ENCODE measurements at regions not wholly inside any gene's neighbourhood (a gene's known extent, or its start where the extent isn't known, plus 50 kb on each side); places are given as distances from the start of the nearest gene placed in this dataset.

- TF ChIP-seq CTCF (IDR thresholded peaks at IDR 0.05; ENCODE audit: extremely low read depth, missing control alignments), result no peak
- DNase-seq (ENCODE audit: low spot score), result no peak
These were observed 174.6 kb upstream of the PLPP4 start for GRCh38 chr10:120282421-120282820.

GRCh38 chr10:120282846-120283492 lies 174.1 kb upstream of the PLPP4 start:
- DNase-seq (ENCODE audit: low spot score), result no peak
- TF ChIP-seq CTCF (IDR thresholded peaks at IDR 0.05; ENCODE audit: extremely low read depth, missing control alignments), result no peak

GRCh38 chr10:120285408-120285807 lies 171.6 kb upstream of the PLPP4 start:
- no peak for DNase-seq (ENCODE audit: low spot score)
- no peak for TF ChIP-seq CTCF (IDR thresholded peaks at IDR 0.05; ENCODE audit: extremely low read depth, missing control alignments)

- TF ChIP-seq CTCF (IDR thresholded peaks at IDR 0.05; ENCODE audit: extremely low read depth, missing control alignments), result no peak
These were observed 170.7 kb upstream of the PLPP4 start for GRCh38 chr10:120286280-120286679.

GRCh38 chr10:120300513-120300912 lies 156.5 kb upstream of the PLPP4 start:
- no peak for TF ChIP-seq CTCF (IDR thresholded peaks at IDR 0.05; ENCODE audit: extremely low read depth, missing control alignments)
- DNase-seq (ENCODE audit: low spot score), result no peak

More at GRCh38 chr10:120286280-120286679, 170.7 kb upstream of the PLPP4 start:
- DNase-seq (ENCODE audit: low spot score), result no peak

GRCh38 chr10:120308589-120308988 lies 148.4 kb upstream of the PLPP4 start:
- no peak for TF ChIP-seq CTCF (IDR thresholded peaks at IDR 0.05; ENCODE audit: extremely low read depth, missing control alignments)
- no peak for DNase-seq (ENCODE audit: low spot score)

- DNase-seq (ENCODE audit: low spot score), result no peak
- TF ChIP-seq CTCF (IDR thresholded peaks at IDR 0.05; ENCODE audit: extremely low read depth, missing control alignments), result no peak
These were observed 143.3 kb upstream of the PLPP4 start for GRCh38 chr10:120313715-120314114.
